Nucleus accumbens (tissue), 56 donors: ENCODE measurements at regions not wholly inside any gene's neighbourhood (a gene's known extent, or its start where the extent isn't known, plus 50 kb on each side); places are given as distances from the start of the nearest gene placed in this dataset.

Experiments used
- DNase-seq, 56 donors: peaks; one replicate each; lab custom pipeline; 2025; lab: John Stamatoyannopoulos, UW

GRCh38 chr10:60573336-60573735 lies 183.7 kb upstream of the ANK3 start:
- DNase-seq, result peak in 13 of 56 donors; percentile 2 to 33 (median 9)

GRCh38 chr10:60572511-60573194 lies 183.0 kb upstream of the ANK3 start:
- peak in 46 of 56 donors; percentile 7 to 74 (median 42) for DNase-seq

- peak in 6 of 56 donors; percentile 3 to 67 (median 20) for DNase-seq
Measured at GRCh38 chr10:60570896-60571295, 181.2 kb upstream of the ANK3 start.

- DNase-seq, result peak in 34 of 56 donors; percentile 1 to 74 (median 22)
Measured at GRCh38 chr10:60570272-60570865, 180.7 kb upstream of the ANK3 start.

GRCh38 chr10:60569681-60570080 lies 180.0 kb upstream of the ANK3 start:
- no peak for DNase-seq

GRCh38 chr10:60566096-60566495 lies 176.4 kb upstream of the ANK3 start:
- no peak for DNase-seq

GRCh38 chr10:60565492-60565891 lies 175.8 kb upstream of the ANK3 start:
- no peak for DNase-seq

- DNase-seq, result no peak
Measured at GRCh38 chr10:60564475-60564874, 174.8 kb upstream of the ANK3 start.

- no peak for DNase-seq
Measured at GRCh38 chr10:60560451-60560850, 170.8 kb upstream of the ANK3 start.

- no peak for DNase-seq
Measured at GRCh38 chr10:60555700-60556099, 166.0 kb upstream of the ANK3 start.

- no peak for DNase-seq
Measured at GRCh38 chr10:60549686-60550085, 160.0 kb upstream of the ANK3 start.

GRCh38 chr10:60542657-60543056 lies 153.0 kb upstream of the ANK3 start:
- DNase-seq, result no peak

GRCh38 chr10:60541451-60541850 lies 151.8 kb upstream of the ANK3 start:
- no peak for DNase-seq

- DNase-seq, result no peak
Measured at GRCh38 chr10:60537697-60538096, 148.0 kb upstream of the ANK3 start.

GRCh38 chr10:60536529-60537114 lies 146.9 kb upstream of the ANK3 start:
- DNase-seq, result peak in 1 of 56 donors; percentile 15

- DNase-seq, result no peak
Measured at GRCh38 chr10:60535427-60535826, 145.8 kb upstream of the ANK3 start.

GRCh38 chr10:60534761-60535389 lies 145.2 kb upstream of the ANK3 start:
- DNase-seq, result no peak

- no peak for DNase-seq
Measured at GRCh38 chr10:60532696-60533468, 143.2 kb upstream of the ANK3 start.

- DNase-seq, result no peak
Measured at GRCh38 chr10:60531006-60531405, 141.3 kb upstream of the ANK3 start.

GRCh38 chr10:60527676-60528075 lies 138.0 kb upstream of the ANK3 start:
- DNase-seq, result no peak
